HL-60 (cell line): ENCODE measurements at regions not wholly inside any gene's neighbourhood (a gene's known extent, or its start where the extent isn't known, plus 50 kb on each side); places are given as distances from the start of the nearest gene placed in this dataset.

Experiments used
- DNase-seq, 2 experiments: peaks; one replicate each; pipeline ENCODE4 v3.0.0-alpha.2; 2010 to 2020; ENCODE audit warnings: low read depth in 1 of 2, low spot score in 1 of 2
- H3K27ac ChIP-seq: fragments of 250-450 bp; sonication (Bioruptor Pico); replicated peaks from 2 replicates; pipeline ENCODE4 v1.5.1; 2020; ENCODE audit warnings: mild to moderate bottlenecking, moderate library complexity
- H3K27me3 ChIP-seq: fragments of 250-450 bp; sonication (Bioruptor Pico); 2 replicates; pipeline ENCODE4 v1.5.1; 2021; ENCODE audit warnings: mild to moderate bottlenecking, moderate library complexity; ENCODE audit not compliant: insufficient read depth, poor library complexity, severe bottlenecking
- H3K4me3 ChIP-seq: replicated peaks from 2 replicates; pipeline ENCODE4 v1.5.1; 2011; ENCODE audit warnings: mild to moderate bottlenecking, control low read depth, low read length; ENCODE audit not compliant: insufficient read depth
- GABPA ChIP-seq: IDR thresholded peaks from 2 replicates; pipeline ENCODE4 v1.6.1; 2012; ENCODE audit warnings: low read depth
- POLR2AphosphoS5 ChIP-seq: IDR thresholded peaks from 2 replicates; pipeline ENCODE4 v1.6.1; 2012; ENCODE audit warnings: low read depth
- REST ChIP-seq: IDR thresholded peaks from 2 replicates; pipeline ENCODE4 v1.6.1; 2012; ENCODE audit warnings: low read depth; ENCODE audit not compliant: insufficient replicate concordance
- SPI1 ChIP-seq: IDR thresholded peaks from 2 replicates; pipeline ENCODE4 v1.6.1; 2012; ENCODE audit warnings: low read depth, mild to moderate bottlenecking, borderline replicate concordance
- TF ChIP-seq, protein P1 (sequence below): IDR thresholded peaks from one replicate; pipeline ENCODE4 v1.5.1; 2011; ENCODE audit warnings: low read length, control low read depth, inconsistent platforms; ENCODE audit not compliant: insufficient read depth

DNA sequence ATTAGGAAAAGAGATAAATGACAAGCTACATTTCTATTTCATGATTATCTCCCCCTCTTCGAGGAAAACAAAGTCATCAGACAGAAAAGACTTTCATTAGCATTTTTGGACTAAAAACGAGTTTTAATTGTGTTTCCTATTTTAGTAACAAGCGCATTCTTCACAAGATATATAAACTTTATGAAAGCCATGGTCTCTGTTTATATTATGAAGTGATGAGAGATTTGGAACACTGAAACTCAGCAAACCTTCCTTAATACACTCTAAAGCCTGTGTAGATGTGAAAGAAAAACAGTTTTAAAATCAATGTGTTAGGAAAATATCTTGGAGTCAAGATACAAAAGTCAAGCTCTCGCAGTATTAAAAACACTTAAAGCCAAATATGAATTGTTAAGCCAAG is 539.1 kb downstream of the LRFN5 start:
- no peak overlapping the region for H3K27ac ChIP-seq
- H3K4me3 ChIP-seq = no peak overlapping the region
- TF ChIP-seq SPI1 (no peak), POLR2AphosphoS5 (no peak), GABPA (no peak), REST (no peak)
- TF ChIP-seq, protein P1, sequence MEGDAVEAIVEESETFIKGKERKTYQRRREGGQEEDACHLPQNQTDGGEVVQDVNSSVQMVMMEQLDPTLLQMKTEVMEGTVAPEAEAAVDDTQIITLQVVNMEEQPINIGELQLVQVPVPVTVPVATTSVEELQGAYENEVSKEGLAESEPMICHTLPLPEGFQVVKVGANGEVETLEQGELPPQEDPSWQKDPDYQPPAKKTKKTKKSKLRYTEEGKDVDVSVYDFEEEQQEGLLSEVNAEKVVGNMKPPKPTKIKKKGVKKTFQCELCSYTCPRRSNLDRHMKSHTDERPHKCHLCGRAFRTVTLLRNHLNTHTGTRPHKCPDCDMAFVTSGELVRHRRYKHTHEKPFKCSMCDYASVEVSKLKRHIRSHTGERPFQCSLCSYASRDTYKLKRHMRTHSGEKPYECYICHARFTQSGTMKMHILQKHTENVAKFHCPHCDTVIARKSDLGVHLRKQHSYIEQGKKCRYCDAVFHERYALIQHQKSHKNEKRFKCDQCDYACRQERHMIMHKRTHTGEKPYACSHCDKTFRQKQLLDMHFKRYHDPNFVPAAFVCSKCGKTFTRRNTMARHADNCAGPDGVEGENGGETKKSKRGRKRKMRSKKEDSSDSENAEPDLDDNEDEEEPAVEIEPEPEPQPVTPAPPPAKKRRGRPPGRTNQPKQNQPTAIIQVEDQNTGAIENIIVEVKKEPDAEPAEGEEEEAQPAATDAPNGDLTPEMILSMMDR = no peak
- no peak for DNase-seq
- H3K27me3 ChIP-seq = no peaks in the 10 kb centered on the region

DNA sequence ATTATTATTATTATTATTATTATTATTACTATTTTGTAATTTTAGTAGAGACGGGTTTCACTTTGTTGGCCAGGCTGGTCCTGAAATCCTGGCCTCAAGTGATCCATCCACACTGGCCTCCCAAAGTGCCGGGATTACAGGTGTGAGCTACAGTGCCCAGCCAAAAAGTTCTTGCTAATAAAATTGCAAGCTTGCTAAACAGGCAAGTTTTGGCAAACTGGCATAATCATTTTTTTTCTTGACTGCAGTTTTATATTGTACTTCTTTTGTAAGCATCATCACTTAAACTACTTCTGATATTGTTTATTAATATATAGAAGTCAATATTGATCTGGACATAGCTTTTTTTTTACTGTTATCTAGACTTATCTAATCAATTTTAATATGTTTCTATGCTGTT is 536.4 kb downstream of the LRFN5 start:
- DNase-seq = no peak
- Histone ChIP-seq H3K27ac (no peak overlapping the region), H3K4me3 (no peak overlapping the region), H3K27me3 (no peaks in the 10 kb centered on the region)
- TF ChIP-seq GABPA (no peak), SPI1 (no peak), POLR2AphosphoS5 (no peak), REST (no peak)
- TF ChIP-seq, protein P1 = no peak

GRCh38 chr14:42141328-42141727 is 534.7 kb downstream of the LRFN5 start:
- Histone ChIP-seq H3K4me3 (no peak overlapping the region), H3K27me3 (no peaks in the 10 kb centered on the region), H3K27ac (no peak overlapping the region)
- DNase-seq = no peak
- TF ChIP-seq, protein P1 = no peak
- TF ChIP-seq REST (no peak), SPI1 (no peak), POLR2AphosphoS5 (no peak)
